ENCODE measurements at regions not wholly inside any gene's neighbourhood (a gene's known extent, or its start where the extent isn't known, plus 50 kb on each side); places are given as distances from the start of the nearest gene placed in this dataset.

GRCh38 chr6:113299531-113299930, 557.6 kb upstream of the MARCKS start:
- Histone ChIP-seq H3K4me3 (ENCODE audit: low read depth in 2 of 2, low read length in 2 of 2) (no peak overlapping the region), H3K9me3 (ENCODE audit: control insufficient read depth, insufficient read depth, low read depth, low read length) (no peaks in the 10 kb centered on the region), H3K36me3 (ENCODE audit: control insufficient read depth, insufficient read depth, low read length) (no peaks in the 10 kb centered on the region), H3K27me3 (ENCODE audit: control insufficient read depth, insufficient read depth, low read length) (no peaks in the 10 kb centered on the region), H3K27ac (ENCODE audit: low read length) (no peak overlapping the region), H3K4me1 (ENCODE audit: control insufficient read depth, insufficient read depth, low read length) (no peaks in the 10 kb centered on the region)
- TF ChIP-seq CTCF (IDR thresholded peaks at IDR 0.05) (no peak), REST (IDR thresholded peaks at IDR 0.05; ENCODE audit: insufficient read depth in 1 of 2, low read depth in 2 of 2, low read length in 1 of 2) (no peak), TCF7L2 (IDR thresholded peaks at IDR 0.05; ENCODE audit: low read depth, low read length) (no peak), POLR2AphosphoS5 (IDR thresholded peaks at IDR 0.05; ENCODE audit: low read depth, low read length) (no peak), SIN3A (IDR thresholded peaks at IDR 0.05; ENCODE audit: borderline replicate concordance, insufficient read depth, low read depth, low read length) (no peak)
- intact Hi-C loops (cut with micrococcal nuclease; ENCODE audit: unreplicated experiment) (no loop called here), in situ Hi-C loops (cut with HindIII; ENCODE audit: low pct_unique_long_range_greater_than_20kb, low sequenced_read_pairs) (no loop called here)
- BruUV-seq (replicated peaks) = no TSS peak
- ChIA-PET CTCF (no interaction called here), POLR2A (no interaction called here)
- DNase-seq (ENCODE audit: low read depth, low spot score) (no peak), ATAC-seq (no peak)

- no peak for ATAC-seq
- POLR2A ChIA-PET = no interaction called here
- intact Hi-C loops (cut with micrococcal nuclease; ENCODE audit: unreplicated experiment) = no loop called here
- in situ Hi-C loops (cut with HindIII; ENCODE audit: low pct_unique_long_range_greater_than_20kb, low sequenced_read_pairs) = no loop called here
- Histone ChIP-seq H3K27me3 (ENCODE audit: control insufficient read depth, insufficient read depth, low read length) (no peaks in the 10 kb centered on the region), H3K36me3 (ENCODE audit: control insufficient read depth, insufficient read depth, low read length) (no peaks in the 10 kb centered on the region), H3K4me3 (ENCODE audit: low read depth in 2 of 2, low read length in 2 of 2) (no peak overlapping the region), H3K4me1 (ENCODE audit: control insufficient read depth, insufficient read depth, low read length) (no peaks in the 10 kb centered on the region), H3K27ac (ENCODE audit: low read length) (no peak overlapping the region), H3K9me3 (ENCODE audit: control insufficient read depth, insufficient read depth, low read depth, low read length) (no peaks in the 10 kb centered on the region)
- no TSS peak for BruUV-seq (replicated peaks)
- DNase-seq (ENCODE audit: low read depth, low spot score) = no peak
- TF ChIP-seq TCF7L2 (IDR thresholded peaks at IDR 0.05; ENCODE audit: low read depth, low read length) = no peak
- no peak for TF ChIP-seq CTCF (IDR thresholded peaks at IDR 0.05)
- TF ChIP-seq SIN3A (IDR thresholded peaks at IDR 0.05; ENCODE audit: borderline replicate concordance, insufficient read depth, low read depth, low read length) = no peak
- no peak for TF ChIP-seq REST (IDR thresholded peaks at IDR 0.05; ENCODE audit: insufficient read depth in 1 of 2, low read depth in 2 of 2, low read length in 1 of 2)
- TF ChIP-seq POLR2AphosphoS5 (IDR thresholded peaks at IDR 0.05; ENCODE audit: low read depth, low read length) = no peak
- CTCF ChIA-PET = no interaction called here
These were observed 555.5 kb upstream of the MARCKS start for GRCh38 chr6:113301651-113302050.
